OCI-LY3 (cell line): ENCODE measurements at regions not wholly inside any gene's neighbourhood (a gene's known extent, or its start where the extent isn't known, plus 50 kb on each side); places are given as distances from the start of the nearest gene placed in this dataset.

Experiments
- H2AFZ ChIP-seq: fragments of 200-600, 300-600 bp; shearing (Covaris generic); 2 replicates; pipeline ENCODE4 v1.6.0; 2014; ENCODE audit warnings: antibody characterized with exemption, low read depth, low read length
- H3K27ac ChIP-seq: fragments of 200-600, 300-600 bp; sonication (generic); 2 replicates; pipeline ENCODE4 v1.5.1; 2014; ENCODE audit warnings: mild to moderate bottlenecking, low read length, moderate library complexity, mixed read lengths
- H3K27me3 ChIP-seq: fragments of 200-600, 300-600 bp; sonication (generic); 2 replicates; pipeline ENCODE4 v1.6.1; 2014; ENCODE audit warnings: low read depth, low read length, mixed read lengths
- H3K36me3 ChIP-seq: fragments of 200-600, 300-600 bp; sonication (generic); replicated peaks from 2 replicates; pipeline ENCODE3; 2014; ENCODE audit warnings: low read depth, low read length, mixed read lengths
- H3K4me1 ChIP-seq: fragments of 300-600, 200-600 bp; sonication (generic); 2 replicates; pipeline ENCODE4 v1.6.1; 2014; ENCODE audit warnings: low read length, mixed read lengths
- H3K4me2 ChIP-seq: fragments of 200-600, 300-600 bp; sonication (generic); 2 replicates; pipeline ENCODE4 v1.6.1; 2014; ENCODE audit warnings: low read length, mixed read lengths
- H3K4me3 ChIP-seq: fragments of 300-600, 200-600 bp; sonication (generic); 2 replicates; pipeline ENCODE4 v1.5.1; 2014; ENCODE audit warnings: antibody characterized with exemption, mild to moderate bottlenecking, low read length, moderate library complexity
- H3K79me2 ChIP-seq: fragments of 300-600, 200-600 bp; shearing (Covaris generic); 2 replicates; pipeline ENCODE4 v1.6.1; 2014; ENCODE audit warnings: mild to moderate bottlenecking, low read length, mixed read lengths
- H3K9ac ChIP-seq: fragments of 300-600, 200-600 bp; shearing (Covaris generic); 2 replicates; pipeline ENCODE4 v1.6.0; 2014; ENCODE audit warnings: mild to moderate bottlenecking, low read length, moderate library complexity
- H3K9me3 ChIP-seq: fragments of 200-600, 300-600 bp; shearing (Covaris generic); 2 replicates; pipeline ENCODE4 v1.6.1; 2014; ENCODE audit warnings: low read length, mixed read lengths; ENCODE audit not compliant: insufficient read depth
- H4K20me1 ChIP-seq: fragments of 200-600, 300-600 bp; sonication (generic); 2 replicates; pipeline ENCODE4 v1.6.1; 2016; ENCODE audit warnings: low read length, mixed read lengths; ENCODE audit not compliant: insufficient read depth
- EZH2phosphoT487 ChIP-seq: fragments of 200-600 bp; shearing (Covaris generic); IDR thresholded peaks from 2 replicates; pipeline ENCODE4 v1.6.1; 2018; ENCODE audit warnings: antibody characterized with exemption, mixed run types, low read depth
- TF ChIP-seq, protein P1 (sequence below): fragments of 200-600, 300-600 bp; sonication (generic); IDR thresholded peaks from 2 replicates; pipeline ENCODE4 v1.5.1; 2014; ENCODE audit warnings: antibody characterized with exemption, low read length, low read depth

DNA sequence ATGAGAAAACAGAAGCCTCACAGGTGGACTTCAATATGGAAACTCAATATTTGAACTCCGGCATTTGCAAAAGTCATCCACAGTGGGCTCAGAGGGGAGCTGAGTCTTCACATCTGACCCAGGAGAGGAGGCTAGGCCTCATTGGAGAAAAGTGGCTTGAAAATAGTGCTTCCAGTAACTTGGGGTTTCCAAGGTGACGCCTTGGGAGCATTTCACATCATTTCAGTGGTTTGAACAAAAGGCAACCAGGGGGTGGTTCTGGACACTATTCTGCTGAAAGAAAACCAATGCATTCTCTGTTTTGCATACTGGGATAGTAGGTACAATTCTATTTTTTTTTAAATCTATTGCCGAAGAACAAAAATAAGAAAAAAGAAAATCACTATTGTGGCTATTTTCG lies 599.2 kb upstream of the POM121L12 start:
- Histone ChIP-seq H3K4me3 (no peak overlapping the region), H3K9ac (no peak overlapping the region), H3K79me2 (no peaks in the 10 kb centered on the region), H3K27ac (no peak overlapping the region), H3K36me3 (no peaks in the 10 kb centered on the region), H3K4me1 (no peaks in the 10 kb centered on the region), H3K27me3 (no peaks in the 10 kb centered on the region), H3K4me2 (no peak overlapping the region), H4K20me1 (no peaks in the 10 kb centered on the region), H2AFZ (no peak overlapping the region), H3K9me3 (no peaks in the 10 kb centered on the region)
- no peak for TF ChIP-seq EZH2phosphoT487
- TF ChIP-seq, protein P1, sequence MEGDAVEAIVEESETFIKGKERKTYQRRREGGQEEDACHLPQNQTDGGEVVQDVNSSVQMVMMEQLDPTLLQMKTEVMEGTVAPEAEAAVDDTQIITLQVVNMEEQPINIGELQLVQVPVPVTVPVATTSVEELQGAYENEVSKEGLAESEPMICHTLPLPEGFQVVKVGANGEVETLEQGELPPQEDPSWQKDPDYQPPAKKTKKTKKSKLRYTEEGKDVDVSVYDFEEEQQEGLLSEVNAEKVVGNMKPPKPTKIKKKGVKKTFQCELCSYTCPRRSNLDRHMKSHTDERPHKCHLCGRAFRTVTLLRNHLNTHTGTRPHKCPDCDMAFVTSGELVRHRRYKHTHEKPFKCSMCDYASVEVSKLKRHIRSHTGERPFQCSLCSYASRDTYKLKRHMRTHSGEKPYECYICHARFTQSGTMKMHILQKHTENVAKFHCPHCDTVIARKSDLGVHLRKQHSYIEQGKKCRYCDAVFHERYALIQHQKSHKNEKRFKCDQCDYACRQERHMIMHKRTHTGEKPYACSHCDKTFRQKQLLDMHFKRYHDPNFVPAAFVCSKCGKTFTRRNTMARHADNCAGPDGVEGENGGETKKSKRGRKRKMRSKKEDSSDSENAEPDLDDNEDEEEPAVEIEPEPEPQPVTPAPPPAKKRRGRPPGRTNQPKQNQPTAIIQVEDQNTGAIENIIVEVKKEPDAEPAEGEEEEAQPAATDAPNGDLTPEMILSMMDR, result no peak

DNA sequence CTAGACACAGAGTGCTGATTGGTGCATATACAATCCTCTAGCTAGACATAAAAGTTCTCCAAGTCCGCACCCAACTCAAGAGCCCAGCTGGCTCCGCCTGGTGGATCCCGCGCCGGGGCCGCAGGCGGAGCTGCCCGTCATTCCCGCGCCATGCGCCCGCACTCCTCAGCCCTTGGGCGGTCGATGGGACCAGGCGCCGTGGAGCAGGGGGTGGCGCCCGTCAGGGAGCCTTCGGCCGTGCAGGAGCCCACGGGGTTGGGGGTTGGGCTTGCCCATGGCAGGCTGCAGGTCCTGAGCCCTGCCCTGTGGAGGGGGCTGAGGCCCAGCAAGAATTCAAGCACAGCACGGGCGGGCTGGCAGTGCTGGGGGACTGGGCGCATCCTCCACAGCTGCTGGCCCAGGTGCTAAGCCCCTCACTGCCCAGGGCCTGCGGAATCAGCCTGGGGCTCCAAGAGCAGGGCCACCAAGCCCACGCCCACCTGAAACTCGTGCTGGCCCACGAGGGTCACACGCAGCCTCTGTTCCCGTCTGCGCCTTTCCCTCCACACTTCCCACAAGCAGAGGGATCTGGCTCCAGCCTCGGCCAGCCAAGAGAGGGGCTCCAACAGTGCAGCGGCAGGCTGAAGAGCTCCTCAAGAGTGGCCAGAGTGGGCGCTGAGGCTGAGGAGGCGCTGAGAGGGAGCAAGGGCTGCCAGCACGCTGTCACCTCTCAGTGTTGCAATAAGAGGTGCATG lies 604.2 kb upstream of the POM121L12 start:
- no peak overlapping the region for H3K27ac ChIP-seq
- no peak overlapping the region for H3K4me2 ChIP-seq
- H3K36me3 ChIP-seq, result no peaks in the 10 kb centered on the region
- no peaks in the 10 kb centered on the region for H4K20me1 ChIP-seq
- no peaks in the 10 kb centered on the region for H3K4me1 ChIP-seq
- H3K9ac ChIP-seq, result no peak overlapping the region
- H2AFZ ChIP-seq, result no peak overlapping the region
- H3K4me3 ChIP-seq, result no peak overlapping the region
- TF ChIP-seq, protein P1, result no peak
- TF ChIP-seq EZH2phosphoT487, result no peak
- H3K79me2 ChIP-seq, result no peaks in the 10 kb centered on the region
- H3K27me3 ChIP-seq, result no peaks in the 10 kb centered on the region
- no peaks in the 10 kb centered on the region for H3K9me3 ChIP-seq

DNA sequence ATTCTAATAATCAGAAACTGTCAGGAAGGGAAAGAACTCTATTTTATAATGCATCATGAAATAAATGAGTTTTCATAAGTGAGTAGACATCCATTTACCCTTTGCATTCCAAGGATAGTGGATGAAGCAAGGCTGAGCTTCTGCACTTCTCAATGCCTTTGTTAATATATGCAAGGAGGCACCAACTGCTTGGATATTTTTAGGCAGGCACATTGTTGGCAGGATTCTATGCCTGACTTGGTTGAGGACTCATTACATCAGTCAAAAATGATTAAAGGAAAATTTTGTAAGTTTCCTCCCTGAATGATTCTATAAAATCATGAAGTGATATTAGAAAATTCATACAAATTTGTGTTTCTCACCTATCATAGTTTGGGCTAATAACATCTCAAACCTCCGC lies 612.2 kb upstream of the POM121L12 start:
- no peak for TF ChIP-seq EZH2phosphoT487
- TF ChIP-seq, protein P1, result no peak
- H3K9me3 ChIP-seq, result no peaks in the 10 kb centered on the region
- no peak overlapping the region for H3K9ac ChIP-seq
- H3K79me2 ChIP-seq, result no peaks in the 10 kb centered on the region
- no peaks in the 10 kb centered on the region for H3K27me3 ChIP-seq
- H3K4me3 ChIP-seq, result no peak overlapping the region
- H2AFZ ChIP-seq, result no peak overlapping the region
- H3K4me1 ChIP-seq, result peaks cover under 1% of the 10 kb centered on the region; the same call in 1 of the 2 replicates
- H4K20me1 ChIP-seq, result no peaks in the 10 kb centered on the region
- no peaks in the 10 kb centered on the region for H3K36me3 ChIP-seq
- no peak overlapping the region for H3K4me2 ChIP-seq
- no peak overlapping the region for H3K27ac ChIP-seq

DNA sequence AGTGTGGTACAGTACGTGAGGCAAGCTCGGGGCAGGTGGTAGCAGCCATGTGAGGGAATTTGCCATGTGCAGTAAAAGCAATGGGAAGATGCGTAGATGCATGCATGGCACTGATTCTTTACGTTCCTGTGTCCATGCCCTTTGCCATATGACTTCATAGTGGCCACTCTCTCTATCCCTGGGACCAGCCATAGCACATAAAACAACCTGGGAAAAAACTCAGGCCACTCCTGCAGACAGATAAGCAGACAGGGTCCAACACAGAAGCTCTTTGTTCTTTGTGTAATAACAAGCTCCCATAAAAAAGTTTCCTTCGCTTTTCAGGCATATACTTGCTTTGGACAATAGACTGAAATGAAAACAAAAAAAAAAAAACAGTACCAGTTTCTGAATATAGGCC lies 622.4 kb upstream of the POM121L12 start:
- TF ChIP-seq EZH2phosphoT487, result no peak
- TF ChIP-seq, protein P1, result no peak
- Histone ChIP-seq H3K27ac (no peak overlapping the region), H2AFZ (no peak overlapping the region), H3K4me3 (no peak overlapping the region), H3K9me3 (no peaks in the 10 kb centered on the region), H3K36me3 (no peaks in the 10 kb centered on the region), H3K9ac (no peak overlapping the region), H3K4me2 (no peak overlapping the region), H3K79me2 (no peaks in the 10 kb centered on the region), H3K4me1 (peaks cover 4% of the 10 kb centered on the region; the same call in 1 of the 2 replicates), H3K27me3 (no peaks in the 10 kb centered on the region), H4K20me1 (no peaks in the 10 kb centered on the region)
